Stimulated activated CD8-positive, alpha-beta memory T cell treated with anti-CD3 and anti-CD28 coated beads, Interleukin-7, amount 100 ng/mL, for 48 hours (primary cell): ENCODE measurements at regions not wholly inside any gene's neighbourhood (a gene's known extent, or its start where the extent isn't known, plus 50 kb on each side); places are given as distances from the start of the nearest gene placed in this dataset.
"Not testable (repeated sequence)": the region's sequence is repeated elsewhere in the genome, so short reads cannot be mapped to it uniquely, and the experiment has no call there.

Experiments used
- DNase-seq, 2 donors: peaks; one replicate each; pipeline ENCODE4 v3.0.0-alpha.2; 2020; ENCODE audit warnings: low read depth in 1 of 2; ENCODE audit errors: extremely low read depth in 1 of 2

GRCh38 chr17:33871720-33872540 lies 383.2 kb upstream of the CCL2 start:
- no peak for DNase-seq

GRCh38 chr17:33873201-33873617 lies 381.9 kb upstream of the CCL2 start:
- no peak for DNase-seq

DNA sequence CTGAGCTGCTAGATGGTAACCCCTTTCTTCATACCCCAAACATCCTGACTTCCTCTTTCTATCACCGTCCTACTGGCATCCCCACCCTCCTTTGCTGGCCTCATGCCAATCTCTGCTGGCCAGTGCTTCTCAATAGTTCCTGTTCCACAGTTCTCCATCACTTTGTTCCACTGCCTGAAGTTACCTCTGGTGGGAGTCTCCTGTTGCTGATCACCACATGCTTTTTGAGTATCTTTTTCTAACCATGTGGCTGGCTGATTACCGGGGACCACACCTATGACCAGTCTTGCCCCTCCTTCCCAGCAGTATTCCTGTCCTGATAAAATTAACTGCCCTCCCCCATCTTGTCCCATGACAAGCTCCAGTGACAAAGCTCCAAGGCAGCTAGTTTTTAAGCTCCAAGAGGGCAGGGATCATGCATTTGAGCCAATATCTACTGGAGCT lies 380.4 kb upstream of the CCL2 start:
- no peak for DNase-seq

GRCh38 chr17:33875973-33876372 lies 379.1 kb upstream of the CCL2 start:
- DNase-seq = no peak

DNA sequence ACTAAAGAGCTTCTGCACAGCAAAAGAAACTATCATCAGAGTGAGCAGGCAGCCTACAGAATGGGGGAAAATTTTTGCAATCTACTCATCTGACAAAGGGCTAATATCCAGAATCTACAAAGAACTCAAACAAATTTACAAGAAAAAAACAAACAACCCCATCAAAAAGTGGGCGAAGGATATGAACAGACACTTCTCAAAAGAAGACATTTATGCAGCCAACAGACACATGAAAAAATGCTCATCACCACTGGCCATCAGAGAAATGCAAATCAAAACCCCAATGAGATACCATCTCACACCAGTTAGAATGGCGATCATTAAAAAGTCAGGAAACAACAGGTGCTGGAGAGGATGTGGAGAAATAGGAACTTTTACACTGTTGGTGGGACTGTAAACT lies 372.8 kb upstream of the CCL2 start:
- DNase-seq = not testable (repeated sequence)

DNA sequence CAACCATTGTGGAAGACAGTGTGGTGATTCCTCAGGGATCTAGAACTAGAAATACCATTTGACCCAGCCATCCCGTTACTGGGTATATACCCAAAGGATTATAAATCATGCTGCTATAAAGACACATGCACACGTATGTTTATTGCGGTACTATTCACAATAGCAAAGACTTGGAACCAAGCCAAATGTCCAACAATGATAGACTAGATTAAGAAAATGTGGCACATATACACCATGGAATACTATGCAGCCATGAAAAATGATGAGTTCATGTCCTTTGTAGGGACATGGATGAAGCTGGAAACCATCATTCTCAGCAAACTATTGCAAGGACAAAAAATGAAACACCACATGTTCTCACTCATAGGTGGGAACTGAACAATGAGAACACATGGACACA lies 372.4 kb upstream of the CCL2 start:
- DNase-seq = not testable (repeated sequence)

- no peak for DNase-seq
These were observed 366.6 kb upstream of the CCL2 start for GRCh38 chr17:33888455-33888854.

DNA sequence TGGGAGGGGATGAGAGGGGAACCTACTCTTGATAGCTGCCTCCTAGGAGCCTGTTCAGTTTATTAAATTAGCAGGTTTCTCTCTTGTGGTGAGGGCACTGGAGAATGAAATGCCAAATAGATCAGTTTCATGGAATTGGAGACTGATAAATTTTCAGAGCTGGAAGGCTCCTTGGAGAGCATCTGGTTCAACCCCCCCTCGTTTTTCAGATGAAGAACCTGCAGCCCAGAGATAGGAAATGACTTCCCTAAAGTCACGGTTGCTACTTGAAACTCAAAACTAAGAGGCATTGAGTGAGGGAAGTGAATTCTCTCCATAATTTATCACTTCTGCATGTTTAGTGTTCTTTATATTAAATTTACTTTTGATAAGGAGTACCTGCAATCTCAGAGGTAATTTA lies 366.0 kb upstream of the CCL2 start:
- no peak for DNase-seq

DNA sequence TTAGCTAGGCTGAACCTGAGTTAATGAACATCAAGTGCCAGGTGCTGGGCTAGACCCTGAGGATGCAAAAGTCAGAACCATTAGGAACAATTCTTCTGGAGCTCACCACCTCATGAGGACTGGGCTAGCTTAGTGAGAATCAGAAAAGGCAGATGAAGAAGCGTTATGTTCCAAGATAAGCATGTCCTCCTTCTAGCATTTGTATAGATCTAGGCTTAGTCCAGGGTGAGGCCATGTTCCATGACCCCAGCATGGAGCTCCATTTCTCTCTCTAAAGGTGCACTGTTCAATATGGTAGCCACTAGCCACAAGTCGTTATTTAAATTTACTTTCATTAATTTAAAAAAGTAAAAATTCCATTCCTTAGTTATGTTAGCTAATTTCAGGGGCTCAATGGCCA lies 365.3 kb upstream of the CCL2 start:
- no peak for DNase-seq

GRCh38 chr17:33892717-33893591 lies 362.1 kb upstream of the CCL2 start:
- no peak for DNase-seq

DNA sequence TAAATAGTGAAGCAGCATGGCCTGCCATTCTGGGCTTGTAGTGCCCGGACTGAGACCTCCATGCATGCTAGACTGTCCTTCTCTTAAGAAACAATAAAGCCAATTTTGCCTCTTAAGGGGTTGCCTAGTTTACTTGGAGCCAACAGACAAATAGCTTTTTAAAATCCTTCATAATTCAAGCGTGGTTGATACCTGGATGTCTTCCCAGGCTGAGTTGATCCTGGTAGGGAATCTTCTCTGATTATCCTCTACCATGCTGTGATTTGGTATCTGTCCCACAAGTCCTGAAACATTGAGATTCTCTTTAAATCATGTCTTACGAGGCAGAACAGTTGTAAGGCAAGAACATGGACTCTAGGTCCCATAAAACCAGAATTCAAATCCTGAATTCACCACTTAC lies 359.6 kb upstream of the CCL2 start:
- DNase-seq = no peak

- no peak for DNase-seq
These were observed 358.8 kb upstream of the CCL2 start for GRCh38 chr17:33896263-33896662.

- DNase-seq = no peak
These were observed 354.0 kb upstream of the CCL2 start for GRCh38 chr17:33901085-33901484.

DNA sequence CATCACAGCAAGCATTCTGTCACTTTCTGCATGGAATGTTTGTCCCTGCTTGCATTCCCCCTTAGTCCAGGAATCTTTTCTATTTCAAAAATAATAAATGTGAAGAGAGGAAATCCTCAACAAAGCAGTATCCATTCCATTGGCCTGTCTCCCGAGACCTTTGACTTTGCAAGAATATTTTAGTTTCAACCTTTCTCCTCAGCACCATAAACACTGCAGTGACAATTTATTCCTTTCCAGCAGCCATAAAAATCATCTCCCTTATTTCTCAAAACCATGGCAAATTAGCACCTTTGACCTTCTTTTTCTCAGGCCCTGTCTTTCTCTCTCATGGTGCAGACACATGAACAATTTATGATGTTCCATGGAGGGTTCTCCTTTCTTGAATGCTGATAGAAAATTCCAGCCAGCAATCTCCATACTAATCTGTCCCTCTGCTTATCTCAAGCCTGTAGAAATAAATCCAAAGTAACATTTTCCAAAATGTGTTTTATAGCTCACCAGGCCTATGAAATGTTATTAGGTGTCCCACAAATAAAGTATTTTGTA lies 352.1 kb upstream of the CCL2 start:
- no peak for DNase-seq

GRCh38 chr17:33904476-33904875 lies 350.6 kb upstream of the CCL2 start:
- DNase-seq = no peak

DNA sequence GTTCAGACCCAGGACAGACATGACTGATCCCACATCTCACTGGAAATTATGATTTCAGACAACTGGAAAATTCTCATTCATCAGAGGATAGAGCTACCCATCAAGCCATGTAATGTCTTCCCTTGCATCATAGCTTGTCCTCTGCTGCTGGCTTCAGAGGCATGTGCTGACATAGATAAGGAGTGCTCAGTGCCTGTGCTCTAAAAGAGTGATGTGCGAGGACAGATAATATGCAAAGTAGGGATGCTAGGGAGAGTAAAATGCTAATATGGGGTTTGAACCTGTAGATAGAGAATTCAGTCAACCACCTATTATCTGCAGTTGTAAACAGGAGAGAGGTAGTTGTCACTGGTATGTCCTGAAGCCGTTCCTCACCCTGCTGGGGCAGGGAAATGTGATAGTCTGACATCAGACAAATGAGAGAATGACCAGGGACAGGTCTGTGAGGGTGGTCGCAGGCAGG lies 349.7 kb upstream of the CCL2 start:
- no peak for DNase-seq

DNA sequence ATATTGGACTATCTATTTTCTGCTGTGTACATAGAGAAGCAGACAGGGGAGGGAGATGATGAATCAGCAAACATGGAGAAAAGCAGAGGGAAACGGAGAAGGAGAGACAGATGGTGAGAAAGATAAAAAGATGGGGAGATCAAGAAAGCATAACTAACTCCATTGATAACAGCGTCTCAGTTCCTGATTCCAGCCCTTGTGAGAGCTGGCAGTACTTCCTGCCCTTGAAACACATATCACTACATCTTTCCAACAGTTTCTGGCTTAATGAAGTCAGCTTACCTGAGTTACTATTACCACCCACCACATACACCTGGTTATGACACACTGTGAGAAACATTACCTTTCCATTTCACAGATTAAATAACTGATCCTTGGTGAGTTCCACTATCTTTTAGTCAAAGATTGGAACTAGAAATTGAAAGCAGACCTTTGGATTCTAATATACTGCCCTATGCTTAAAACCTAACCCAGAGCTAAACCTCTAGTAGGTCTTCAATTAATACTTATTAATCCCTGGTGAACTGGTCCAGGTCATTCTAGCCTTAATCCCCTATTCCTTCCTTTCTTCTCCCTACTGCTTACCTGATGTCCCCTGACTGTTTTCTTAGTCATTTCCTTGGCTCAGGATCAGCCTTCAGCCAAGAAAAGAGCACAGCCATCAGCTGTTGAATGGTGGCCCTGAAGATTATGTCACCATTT lies 346.6 kb upstream of the CCL2 start:
- no peak for DNase-seq

- DNase-seq = no peak
These were observed 344.8 kb upstream of the CCL2 start for GRCh38 chr17:33910200-33910857.

- DNase-seq = no peak
These were observed 341.0 kb upstream of the CCL2 start for GRCh38 chr17:33914125-33914524.

- no peak for DNase-seq
These were observed 332.1 kb upstream of the CCL2 start for GRCh38 chr17:33922971-33923370.
